ENCODE measurements at regions not wholly inside any gene's neighbourhood (a gene's known extent, or its start where the extent isn't known, plus 50 kb on each side); places are given as distances from the start of the nearest gene placed in this dataset.

- TF ChIP-seq CTCF (IDR thresholded peaks at IDR 0.05): no peak
- no peak for TF ChIP-seq POLR2AphosphoS5 (IDR thresholded peaks at IDR 0.05)
Observed at GRCh38 chr10:70939441-70940003, 51.2 kb upstream of the PCBD1 start.
